GM18498 (cell line): ENCODE measurements at regions not wholly inside any gene's neighbourhood (a gene's known extent, or its start where the extent isn't known, plus 50 kb on each side); places are given as distances from the start of the nearest gene placed in this dataset.

ENCODE experiments used
- ATAC-seq: cut with Tn5 transposase; IDR thresholded peaks from one replicate; pipeline ENCODE4 v1.9.1; 2021; ENCODE audit warnings: mild to moderate bottlenecking, moderate library complexity; ENCODE audit not compliant: unreplicated experiment

DNA sequence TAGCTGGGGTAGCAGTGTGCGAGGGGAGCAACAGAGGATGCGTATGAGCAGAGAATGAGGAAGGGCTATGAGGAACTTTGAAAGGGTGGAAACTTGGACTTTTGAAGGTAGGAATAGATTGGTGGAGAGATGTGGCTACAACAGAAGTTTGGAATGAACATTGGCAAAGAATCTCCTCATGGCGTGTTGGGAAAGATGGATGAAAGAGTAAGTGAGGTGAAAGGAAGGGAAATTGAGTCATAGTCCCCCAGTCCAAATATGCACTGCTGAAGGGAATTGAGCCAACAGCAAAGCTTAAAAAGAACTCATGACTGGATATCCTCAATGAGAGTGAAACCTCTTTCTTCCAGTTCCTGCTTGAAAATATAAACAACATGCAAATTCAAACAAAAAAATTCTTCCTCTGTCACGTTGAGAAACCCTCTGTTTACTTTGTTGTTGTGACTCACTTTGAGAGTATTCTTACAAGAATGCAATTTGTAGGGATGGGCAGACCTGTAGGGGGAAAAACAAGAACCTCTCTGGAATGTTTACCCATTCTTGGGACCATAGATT lies 313.2 kb upstream of the KCNJ16 start:
- ATAC-seq = no peak

DNA sequence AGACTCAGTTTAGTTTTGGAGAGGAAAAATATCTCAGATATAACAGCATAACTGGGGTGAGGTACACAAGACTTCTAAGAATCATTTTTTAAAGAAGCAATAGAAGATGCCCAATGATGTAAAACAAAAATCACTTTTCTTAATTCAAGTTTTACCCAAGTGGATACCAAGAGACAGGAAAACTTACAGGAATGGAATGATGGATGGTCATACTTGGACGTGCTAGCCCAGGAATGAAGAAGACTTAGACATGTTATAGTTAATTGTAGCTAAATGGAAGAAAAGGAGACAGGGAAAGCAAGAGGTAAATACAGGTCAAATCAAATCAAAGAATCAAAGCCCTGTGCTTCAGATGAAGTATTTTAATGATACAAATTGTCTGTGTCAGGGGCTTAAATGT lies 312.7 kb upstream of the KCNJ16 start:
- ATAC-seq = no peak

DNA sequence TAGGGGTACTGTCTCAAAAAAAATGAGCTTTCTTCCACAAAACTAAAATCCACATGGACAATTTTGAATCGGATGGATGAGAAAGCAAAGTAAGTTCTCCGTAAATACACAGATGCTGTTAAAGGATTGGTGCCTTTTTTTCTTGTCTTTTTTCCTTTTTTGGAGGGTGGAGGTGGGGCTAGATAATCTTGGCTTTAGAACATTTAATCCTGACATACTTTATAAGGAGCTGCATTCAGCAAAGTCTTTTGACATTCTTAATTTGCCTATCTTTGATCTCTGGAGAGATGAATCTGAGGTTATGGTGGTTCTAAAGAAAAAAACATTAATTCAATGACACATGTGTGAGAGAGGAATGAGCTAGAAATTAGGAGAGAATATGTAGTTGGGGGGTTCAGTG lies 312.3 kb upstream of the KCNJ16 start:
- no peak for ATAC-seq

DNA sequence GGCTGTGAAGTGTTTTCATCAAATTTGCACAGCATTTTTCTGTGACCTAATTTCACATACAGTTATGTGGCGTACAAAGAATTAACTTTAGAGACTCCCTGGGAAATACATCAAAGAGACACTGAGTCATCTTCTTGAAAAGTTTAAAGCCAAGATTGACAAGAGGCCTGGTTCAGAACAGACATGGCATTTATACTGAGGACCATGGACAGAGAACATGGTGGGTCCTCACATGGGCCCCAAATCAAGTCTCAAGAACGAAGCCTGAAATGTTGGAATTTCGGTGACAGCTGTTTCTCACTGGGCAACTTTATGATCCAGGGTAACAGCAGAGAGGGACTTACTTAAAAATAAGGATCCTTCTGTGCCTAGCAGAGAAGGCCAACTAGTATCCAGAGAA lies 311.5 kb upstream of the KCNJ16 start:
- ATAC-seq = no peak

DNA sequence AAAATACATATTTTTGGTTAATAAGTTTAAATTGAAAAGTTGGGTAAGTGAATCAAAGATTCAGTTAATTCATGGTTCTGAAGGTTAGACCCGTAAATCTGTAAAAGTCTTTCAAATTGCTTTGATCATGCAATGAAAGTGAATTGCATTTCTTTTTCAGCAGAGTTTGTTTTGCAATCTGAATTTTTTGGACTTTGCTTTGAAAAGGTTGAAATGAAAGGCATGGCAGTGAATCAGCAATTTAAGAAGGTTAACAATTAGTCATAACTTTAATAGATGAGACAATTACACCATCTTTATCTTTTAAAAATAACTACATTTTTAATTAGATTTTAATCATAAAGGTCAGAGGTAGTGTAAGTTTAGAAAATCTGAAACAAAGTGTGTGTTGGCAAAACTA lies 310.9 kb upstream of the KCNJ16 start:
- ATAC-seq = no peak

DNA sequence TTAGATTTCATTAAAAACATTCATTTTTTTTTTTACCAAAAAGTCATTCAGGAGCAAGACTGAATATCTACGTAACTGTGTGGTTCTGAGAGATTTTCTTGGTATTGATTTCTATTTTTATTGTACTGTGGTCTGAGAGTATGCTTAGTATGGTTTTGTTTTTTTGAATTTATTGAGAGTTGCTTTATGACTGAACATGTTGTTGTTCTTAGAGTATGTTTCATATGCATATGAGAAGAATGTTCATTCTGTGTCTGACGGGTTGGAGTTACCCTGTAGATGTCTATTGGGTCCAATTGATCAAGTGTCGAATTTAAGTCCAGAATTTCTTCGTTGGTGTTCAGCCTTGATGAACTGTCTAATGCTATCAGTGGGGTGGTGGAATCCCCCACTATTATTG lies 306.0 kb upstream of the KCNJ16 start:
- no peak for ATAC-seq

DNA sequence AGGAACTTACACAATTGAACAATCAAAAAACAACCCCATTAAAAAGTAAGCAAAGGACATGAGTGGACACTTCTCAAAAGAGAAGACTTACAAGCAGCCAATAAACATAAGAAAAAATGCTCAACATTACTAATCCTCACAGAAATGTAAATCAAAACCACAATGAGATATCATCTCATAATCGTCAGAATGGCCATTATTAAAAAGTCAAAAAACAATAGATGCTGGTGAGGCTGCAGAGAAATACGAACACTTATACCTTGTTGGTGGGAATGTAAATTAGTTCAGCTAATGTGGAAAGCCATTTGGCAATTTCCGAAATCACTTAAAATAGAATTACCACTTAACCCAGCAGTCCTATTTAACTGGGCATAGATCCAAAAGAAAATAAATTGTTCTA lies 301.9 kb upstream of the KCNJ16 start:
- no peak for ATAC-seq

DNA sequence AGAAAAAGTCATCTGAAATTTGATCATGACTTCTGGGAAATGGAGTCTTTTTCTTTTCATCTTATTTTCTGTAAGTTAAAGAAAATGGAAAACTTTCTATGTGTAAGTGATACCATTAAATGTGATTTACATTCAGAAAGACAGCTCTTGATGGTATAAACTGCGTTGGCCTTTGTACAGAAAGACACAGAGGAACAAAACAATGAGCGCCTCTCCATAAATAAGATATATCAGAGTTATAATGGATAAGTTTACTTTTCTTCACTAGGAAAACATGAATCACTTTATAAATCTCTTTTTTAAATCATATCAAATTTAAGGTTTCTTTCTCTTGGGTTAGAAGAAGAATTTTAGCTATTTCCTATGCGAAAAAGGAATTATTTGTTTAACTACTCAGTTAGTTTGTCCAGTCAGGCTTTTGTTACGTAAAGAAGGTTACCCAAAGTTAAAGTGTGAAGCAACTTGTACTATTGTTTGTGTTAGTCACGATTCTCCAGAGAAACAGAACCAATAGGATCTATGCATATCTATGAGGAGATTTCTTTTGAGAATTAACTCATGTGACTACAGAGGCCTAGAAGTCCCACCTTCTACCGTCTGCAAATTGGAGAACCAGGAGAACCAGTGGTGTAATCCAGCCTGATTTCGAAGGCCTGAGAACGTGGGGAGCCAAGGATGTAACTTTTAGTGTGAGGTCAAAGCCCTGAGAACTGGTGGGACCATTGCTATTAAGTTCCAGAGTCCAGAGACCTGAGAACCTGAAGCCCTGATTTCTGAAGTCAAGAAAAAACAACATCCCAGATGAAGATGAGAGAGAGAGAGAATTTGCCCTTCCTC lies 295.4 kb upstream of the KCNJ16 start:
- no peak for ATAC-seq

DNA sequence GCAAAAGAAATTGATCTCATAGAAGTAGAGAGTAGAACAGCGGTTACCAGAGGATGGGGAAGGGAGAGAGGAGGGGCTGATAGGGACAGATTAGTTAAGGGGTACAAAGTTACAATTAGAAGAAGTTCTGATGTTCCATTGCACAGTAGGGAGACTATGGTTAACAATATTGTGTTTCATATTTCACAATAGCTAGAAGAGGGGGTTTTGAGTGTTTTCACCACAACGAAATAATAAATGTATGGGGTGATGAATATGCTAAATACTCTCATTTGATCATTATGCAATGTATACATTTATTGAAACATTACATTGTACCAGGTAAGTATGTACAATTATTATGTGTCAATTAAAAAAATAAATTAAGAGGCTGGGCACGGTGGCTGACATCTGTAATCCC lies 291.2 kb upstream of the KCNJ16 start:
- ATAC-seq = no peak

DNA sequence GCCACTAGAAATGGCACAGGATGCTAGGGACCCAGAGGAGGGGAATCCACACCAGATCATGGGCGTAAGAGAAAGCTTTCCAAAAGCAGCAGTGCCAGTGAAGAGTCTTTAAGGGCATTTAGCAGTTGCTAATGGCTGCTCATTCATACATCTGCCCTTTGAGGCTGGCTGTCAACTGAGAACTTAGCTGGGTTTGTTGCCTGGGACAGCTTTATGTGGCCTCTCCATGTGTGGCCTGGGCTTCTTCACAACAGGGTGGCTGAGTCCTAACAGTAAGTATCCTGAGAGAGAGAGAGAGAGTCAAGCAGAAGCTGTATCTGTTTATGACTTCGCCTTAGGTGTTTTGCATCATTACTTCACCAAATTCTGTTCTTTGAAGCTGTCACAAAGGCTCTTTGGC lies 286.1 kb upstream of the KCNJ16 start:
- no peak for ATAC-seq

DNA sequence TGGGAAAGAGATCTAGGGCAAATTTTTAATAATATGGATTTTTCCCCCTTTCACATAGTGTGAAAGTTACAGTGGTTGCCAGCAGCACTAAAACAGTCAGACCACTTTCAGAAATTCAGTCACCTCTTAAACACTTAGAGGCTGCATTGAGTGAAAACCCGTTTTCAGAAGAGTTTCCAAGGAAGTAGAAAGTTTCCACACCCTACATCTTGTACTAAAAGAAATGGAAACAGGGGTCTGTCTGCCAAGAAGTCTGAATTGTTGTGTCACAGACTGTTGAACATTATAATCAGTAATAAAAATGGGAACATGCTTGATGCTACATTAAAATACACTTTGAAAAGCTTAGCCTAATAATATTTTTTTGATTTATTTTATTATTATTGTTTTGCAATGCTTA lies 278.9 kb upstream of the KCNJ16 start:
- no peak for ATAC-seq

DNA sequence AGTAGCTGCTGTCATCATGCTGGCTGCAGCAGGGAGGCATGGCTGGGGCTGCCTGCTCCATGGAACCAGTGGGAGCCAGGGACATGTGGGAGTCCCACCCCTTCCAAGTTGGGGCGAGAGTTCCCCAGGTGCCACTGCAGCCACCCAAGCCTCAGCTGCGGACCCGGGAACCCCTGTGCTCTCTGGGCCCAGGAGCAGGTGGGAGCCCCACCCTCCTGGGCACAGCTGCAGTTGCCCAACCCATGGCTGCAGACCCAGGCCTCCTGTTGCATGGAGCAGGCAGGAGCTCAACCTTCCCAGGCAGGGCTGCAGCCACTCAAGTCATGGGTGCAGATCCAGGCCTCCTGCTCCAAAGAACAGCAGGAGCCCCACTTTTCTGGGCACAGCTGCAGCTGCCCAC lies 274.2 kb upstream of the KCNJ16 start:
- no peak for ATAC-seq

DNA sequence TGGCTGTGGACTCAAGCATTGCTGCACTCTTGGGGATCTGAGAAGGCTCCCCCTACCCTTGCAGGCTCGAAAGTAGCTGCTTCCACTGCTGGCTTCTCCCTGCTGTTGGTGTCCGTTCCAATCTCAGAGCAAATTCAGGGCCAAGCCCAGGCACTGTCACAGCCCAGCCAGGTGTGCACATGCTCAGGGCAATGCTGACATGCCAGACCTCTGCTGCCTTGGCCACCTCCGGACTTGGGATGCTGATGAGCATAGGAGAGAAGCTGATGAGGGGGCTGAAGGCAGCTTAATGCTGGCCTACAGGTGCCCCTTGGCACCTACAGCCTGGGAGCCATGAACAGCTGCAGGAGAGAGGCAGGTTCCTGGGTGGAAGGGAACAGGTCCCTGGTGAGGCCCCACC lies 273.7 kb upstream of the KCNJ16 start:
- ATAC-seq = no peak

DNA sequence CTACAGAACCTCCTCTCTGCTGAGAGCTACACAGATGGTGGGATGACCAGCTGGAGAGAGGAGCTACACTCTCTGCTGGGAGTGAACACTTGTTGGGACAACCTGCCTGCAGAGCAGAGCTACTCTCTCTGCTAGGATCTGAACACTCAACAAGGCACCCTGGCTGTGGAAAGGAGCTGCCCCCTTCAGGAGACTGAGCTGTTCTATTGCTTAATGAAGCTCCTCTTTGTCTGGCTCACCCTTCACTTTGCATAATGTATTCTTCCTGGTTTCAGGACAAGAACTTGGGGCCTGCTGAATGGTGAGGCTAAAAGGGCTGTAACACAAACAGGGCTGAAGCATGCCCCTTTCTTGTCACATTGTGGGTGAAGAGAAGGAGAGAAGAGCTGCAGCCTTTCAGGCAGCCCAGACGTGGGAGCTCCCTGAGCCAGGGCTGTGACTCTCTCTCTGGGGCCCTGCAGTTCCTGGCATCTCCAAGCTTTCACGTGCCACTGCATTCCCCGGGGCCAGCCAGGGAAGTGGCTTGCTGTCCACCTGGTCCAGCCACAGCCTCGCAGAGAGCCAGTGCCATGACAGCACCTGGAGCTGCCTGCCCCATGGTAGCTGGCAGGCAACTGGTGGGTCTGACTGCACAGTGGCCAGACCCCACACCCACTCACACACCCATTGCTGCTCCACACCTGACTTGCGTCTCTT lies 272.8 kb upstream of the KCNJ16 start:
- no peak for ATAC-seq

DNA sequence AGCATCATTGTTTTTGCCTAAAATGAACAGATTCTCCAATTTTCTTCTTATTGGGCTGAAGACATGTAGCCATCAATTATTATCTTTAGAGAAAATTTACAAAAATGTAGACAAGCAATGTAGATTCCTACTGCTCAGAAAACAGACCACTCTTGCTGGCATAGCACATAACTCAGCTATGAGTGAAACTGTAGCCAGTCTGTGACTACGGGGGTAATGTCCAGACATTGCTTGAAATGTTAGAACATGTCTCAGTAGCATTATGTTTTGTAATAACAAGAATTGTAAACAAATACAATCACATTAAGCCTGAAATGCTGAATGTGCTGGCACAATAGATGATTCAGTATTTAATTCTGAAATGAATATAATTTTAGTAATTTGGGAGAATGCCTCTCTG lies 265.7 kb upstream of the KCNJ16 start:
- ATAC-seq = no peak

DNA sequence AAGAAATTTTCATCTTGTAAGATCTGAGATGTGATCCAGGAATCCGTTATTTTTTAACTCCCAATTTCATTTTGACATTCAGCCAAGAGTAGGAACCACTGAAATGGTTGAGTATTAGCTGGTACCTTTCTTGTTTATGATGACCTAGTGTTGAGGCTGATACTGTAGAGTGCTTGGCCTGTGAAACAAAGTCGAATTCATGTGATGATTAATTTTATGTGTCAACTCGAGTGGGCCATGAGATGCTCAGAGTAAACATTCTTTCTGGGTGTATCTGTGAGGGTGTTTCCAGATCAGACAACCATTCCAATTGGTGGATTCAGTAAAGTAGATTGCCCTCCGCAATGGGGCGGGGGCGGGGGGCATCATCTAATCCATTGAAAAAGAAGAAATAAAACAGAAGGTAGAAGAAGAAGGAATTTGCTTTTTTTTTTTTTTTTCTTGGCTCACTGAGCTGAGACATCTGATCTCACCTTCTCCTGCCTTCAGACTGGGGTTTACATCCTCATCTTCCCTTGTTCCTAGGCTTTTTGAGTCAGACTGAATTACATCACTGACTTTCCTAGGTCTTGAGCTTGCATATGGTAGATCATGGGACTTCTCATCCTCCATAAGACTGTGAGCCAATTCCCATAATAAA lies 264.6 kb upstream of the KCNJ16 start:
- no peak for ATAC-seq

DNA sequence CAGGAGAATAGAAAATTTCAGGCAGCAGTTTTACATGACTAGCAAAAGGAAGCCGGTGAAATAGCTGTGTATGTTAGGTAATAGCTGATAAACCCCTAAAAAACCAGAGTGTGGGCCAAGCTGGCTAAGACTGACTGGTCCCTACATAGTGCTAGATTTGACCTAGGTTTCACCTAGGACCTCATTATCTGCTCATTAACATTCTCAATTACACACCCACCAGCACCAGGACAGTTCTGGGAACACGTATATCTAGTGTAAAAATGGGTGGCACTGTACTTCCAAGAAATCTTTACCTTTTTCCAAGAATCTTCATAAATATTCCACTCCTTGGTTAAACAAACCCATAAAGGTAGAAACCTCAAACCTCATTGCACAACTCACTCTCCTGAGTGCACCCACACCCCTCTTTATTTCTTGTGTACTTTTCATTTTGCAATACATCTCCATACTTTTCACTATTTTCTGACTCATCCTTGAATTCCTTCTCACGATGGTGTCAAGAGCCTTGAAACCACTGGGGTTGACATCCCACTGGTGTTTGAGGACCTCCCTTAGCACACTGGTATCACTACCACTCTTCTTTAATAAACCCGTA lies 262.7 kb upstream of the KCNJ16 start:
- no peak for ATAC-seq

DNA sequence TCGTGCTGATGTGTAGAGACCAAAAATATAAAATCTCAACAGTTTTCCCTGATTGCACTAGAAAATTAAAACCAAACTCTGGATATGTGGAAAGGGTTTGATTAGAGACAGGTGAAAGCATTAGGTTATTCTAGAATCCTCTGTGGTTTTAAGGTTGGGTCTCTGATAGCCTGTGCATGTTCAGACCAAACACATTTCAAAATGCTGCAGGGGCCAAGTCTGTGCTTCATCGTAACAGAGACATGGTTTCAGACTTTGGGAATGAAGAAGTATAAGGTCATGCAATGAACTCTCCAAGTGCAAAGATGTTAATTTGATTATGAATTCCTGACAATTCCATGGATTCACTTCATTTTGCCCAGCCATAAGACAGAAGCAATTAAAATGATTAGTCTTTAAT lies 261.0 kb upstream of the KCNJ16 start:
- ATAC-seq = no peak

DNA sequence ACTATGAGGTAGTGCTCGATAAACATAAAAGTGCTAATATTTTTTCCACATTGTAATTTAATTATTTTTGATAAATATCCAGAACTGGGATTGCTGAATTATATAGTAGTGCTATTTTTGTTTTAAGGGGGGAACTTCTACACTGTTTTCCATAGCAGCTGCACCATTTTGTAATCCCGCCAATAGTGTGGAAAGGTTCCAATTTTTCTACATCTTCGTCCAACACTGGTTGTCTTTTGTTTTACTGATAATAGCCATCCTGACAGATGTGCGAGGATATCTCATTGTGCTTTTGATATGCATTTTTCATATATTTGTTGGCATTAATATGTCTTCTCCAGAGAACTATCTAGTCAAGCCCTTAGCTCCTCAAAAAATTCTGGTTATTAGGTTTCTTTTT lies 259.6 kb upstream of the KCNJ16 start:
- no peak for ATAC-seq

DNA sequence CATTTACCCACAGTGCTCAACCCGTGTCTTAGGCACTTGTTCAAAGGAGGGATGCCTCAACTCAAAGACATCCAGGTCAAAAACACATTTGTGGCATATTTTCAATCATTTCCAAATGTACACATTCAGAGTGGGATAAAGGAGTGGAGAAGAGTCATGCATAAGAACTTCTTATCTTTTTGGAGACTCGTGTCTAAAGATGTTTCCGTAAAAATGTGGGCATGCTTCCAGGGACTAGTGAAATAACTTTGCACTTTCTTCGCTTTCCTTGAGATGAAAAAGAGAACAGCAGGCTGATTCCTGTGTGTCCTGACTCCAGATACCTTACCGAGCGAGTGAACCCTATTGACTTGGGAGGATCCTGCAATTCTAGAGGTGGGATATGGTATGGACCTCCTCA lies 256.6 kb upstream of the KCNJ16 start:
- ATAC-seq = no peak

DNA sequence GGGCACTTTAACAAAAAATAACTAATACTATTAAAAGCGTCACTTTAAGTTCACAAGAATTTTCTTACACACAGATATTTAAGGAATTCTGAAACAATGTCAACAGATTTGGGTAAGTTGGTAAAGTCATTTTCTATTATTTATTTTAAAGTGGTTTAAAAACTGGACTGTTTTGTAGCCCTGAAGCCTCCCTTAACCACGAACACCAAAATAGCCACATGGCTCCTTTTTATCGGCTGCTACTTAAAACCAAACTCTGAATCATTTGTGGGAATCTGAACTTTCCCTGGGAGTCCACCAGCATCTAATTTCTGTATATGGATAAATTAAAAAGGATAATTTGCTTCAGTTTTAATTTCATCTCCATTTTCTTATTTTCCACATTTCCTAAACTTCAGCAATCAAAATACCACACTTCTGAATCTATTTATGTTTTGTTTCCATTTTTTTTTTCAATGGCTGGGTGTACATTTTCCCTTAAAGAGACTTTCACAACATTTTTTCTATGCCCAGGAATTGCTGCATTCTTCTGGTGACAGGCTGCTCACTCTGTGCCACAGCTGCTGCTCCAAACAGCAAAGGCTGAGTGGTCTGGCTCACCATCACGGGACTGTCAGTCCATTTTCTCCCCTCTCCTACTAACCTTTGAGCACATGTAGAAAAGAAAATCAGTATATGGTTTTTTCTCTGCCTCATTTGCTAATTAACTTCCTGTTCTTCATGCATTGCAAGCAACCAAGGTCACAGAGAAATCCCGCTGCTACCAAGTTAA lies 255.5 kb upstream of the KCNJ16 start:
- no peak for ATAC-seq
